ENCODE measurements at regions not wholly inside any gene's neighbourhood (a gene's known extent, or its start where the extent isn't known, plus 50 kb on each side); places are given as distances from the start of the nearest gene placed in this dataset.

GRCh38 chr9:28762167-28762566 is 1188.9 kb upstream of the C9orf72 start:
- no peaks in the 10 kb centered on the region for H3K79me2 ChIP-seq (ENCODE audit: insufficient read depth, low read length)
- WGBS (ENCODE audit: low lambda C conversion rate) = 5% methylated on average over 1 of the region's 1 CpG
- TF ChIP-seq RAD21 (CRISPR knock-in tag; IDR thresholded peaks at IDR 0.05) (no peak), ZNF546 (CRISPR knock-in tag; conservative IDR thresholded peaks at IDR 0.05) (no peak), MAX (IDR thresholded peaks at IDR 0.05) (no peak), HNF1A (IDR thresholded peaks at IDR 0.05; ENCODE audit: low read depth) (no peak), HNF1A (CRISPR knock-in tag; IDR thresholded peaks at IDR 0.05; ENCODE audit: borderline replicate concordance) (no peak), ZNF772 (CRISPR knock-in tag; IDR thresholded peaks at IDR 0.05) (no peak), DPF2 (CRISPR knock-in tag; IDR thresholded peaks at IDR 0.05; ENCODE audit: borderline replicate concordance, low read depth) (no peak)
- FAIRE-seq = no peak
- H3K9ac ChIP-seq (ENCODE audit: insufficient read depth, low read depth, low read length) = no peak overlapping the region
- no peak overlapping the region for H3K4me2 ChIP-seq (ENCODE audit: low read depth, low read length)
- H3K36me3 ChIP-seq (replicated peaks in 1 of 2; ENCODE audit: control insufficient read depth in 1 of 2, insufficient read depth in 2 of 2, low read length in 2 of 2) = no peaks in the 10 kb centered on the region
- BruUV-seq (replicated peaks) = no TSS peak
- H3K27me3 ChIP-seq (ENCODE audit: control insufficient read depth in 1 of 2, insufficient read depth in 2 of 2, low read length in 2 of 2) = no peaks in the 10 kb centered on the region
- H3K9me3 ChIP-seq (ENCODE audit: low read length) = no peaks in the 10 kb centered on the region
- ChIA-PET CTCF (ENCODE audit: low intra/inter-chr PET ratio, low total read pairs) (no interaction called here), POLR2A (no interaction called here)
- H3K4me1 ChIP-seq (ENCODE audit: insufficient read depth, low read length) = no peaks in the 10 kb centered on the region
- no peak overlapping the region for H3K4me3 ChIP-seq (replicated peaks in 1 of 3; ENCODE audit: insufficient read depth in 1 of 3, low read depth in 2 of 3, low read length in 3 of 3)
- no peak overlapping the region for H2AFZ ChIP-seq (ENCODE audit: low read length)
- no peak for DNase-seq (ENCODE audit: low spot score)
- no peak overlapping the region for H3K27ac ChIP-seq (ENCODE audit: extremely low read length, insufficient read depth, low read length)
- in situ Hi-C loops (cut with HindIII; ENCODE audit: extremely low pct_ligation_motif_present, low pct_unique_long_range_greater_than_20kb) = no loop called here
- intact Hi-C loops (cut with micrococcal nuclease; ENCODE audit: unreplicated experiment) = no loop called here
- no peaks in the 10 kb centered on the region for H4K20me1 ChIP-seq (ENCODE audit: insufficient read depth, low read length)
- ATAC-seq = no peak
